GM18505 (cell line): ENCODE measurements at regions not wholly inside any gene's neighbourhood (a gene's known extent, or its start where the extent isn't known, plus 50 kb on each side); places are given as distances from the start of the nearest gene placed in this dataset.
"Not testable (repeated sequence)": the region's sequence is repeated elsewhere in the genome, so short reads cannot be mapped to it uniquely, and the experiment has no call there.

Experiments used
- ATAC-seq: cut with Tn5 transposase; IDR thresholded peaks from one replicate; pipeline ENCODE4 v1.9.1; 2021; ENCODE audit not compliant: unreplicated experiment
- POLR2A ChIP-seq: IDR thresholded peaks from 4 replicates; pipeline ENCODE4 v1.6.1; 2011; ENCODE audit warnings: borderline replicate concordance; ENCODE audit not compliant: insufficient read depth, insufficient read length; ENCODE audit errors: extremely low read depth

DNA sequence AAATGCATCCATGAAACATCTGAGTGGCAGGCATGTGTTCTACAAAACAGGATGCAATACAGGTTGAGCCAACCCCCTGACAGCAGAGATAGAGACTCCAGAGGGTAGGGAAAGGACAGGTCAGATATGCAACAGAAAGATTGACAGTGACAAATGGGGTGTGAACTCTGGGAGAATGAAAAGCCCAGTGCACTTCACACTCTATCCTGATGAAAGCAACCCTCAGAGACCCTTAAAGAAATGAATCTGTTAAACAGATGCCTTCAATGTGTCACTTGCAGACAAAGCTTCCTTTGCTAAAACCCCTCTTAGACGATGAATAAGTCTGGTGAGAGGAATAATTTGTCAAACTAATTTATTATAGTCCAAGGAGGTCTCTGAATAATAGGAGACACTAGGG lies 89.9 kb downstream of the RFPL4B start:
- no peak for TF ChIP-seq POLR2A
- no peak for ATAC-seq

DNA sequence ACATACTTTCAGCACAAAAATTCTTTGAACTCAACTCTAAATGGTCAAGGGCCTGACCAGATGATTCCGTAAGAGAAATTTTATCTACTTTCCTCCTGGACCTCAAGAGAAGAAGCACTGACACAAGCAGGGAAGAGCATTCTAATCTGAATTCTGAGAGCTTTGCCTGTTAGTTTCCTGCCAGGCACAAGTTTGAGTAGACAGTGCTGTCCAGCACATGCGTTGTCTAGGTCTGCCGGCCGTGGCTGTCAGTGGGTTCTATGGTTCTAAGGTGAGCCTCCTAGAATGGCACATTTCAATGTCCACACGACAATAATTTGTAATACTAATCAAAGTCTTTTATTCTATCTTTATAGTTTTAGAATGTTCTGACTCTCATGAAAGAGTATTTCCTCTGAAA lies 91.9 kb downstream of the RFPL4B start:
- TF ChIP-seq POLR2A, result no peak
- ATAC-seq, result no peak

DNA sequence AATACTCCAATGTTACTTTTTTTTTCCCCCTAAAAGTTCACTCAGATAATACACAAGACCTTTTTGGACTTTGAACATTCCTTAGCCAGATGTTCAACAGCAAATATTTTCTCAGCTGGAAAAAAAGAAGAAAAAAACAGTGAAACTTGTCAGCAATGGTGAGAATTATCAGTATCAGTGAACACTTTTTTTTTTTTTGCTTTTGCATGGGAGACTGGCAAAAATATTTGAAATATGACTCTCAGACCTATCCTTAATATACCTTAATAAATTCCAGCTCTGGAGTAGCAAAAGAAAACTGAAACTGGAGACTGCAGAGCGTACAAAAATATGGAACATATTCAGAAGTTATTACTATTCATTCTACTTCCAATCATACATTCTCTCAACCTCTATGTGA lies 92.3 kb downstream of the RFPL4B start:
- no peak for ATAC-seq
- no peak for TF ChIP-seq POLR2A

DNA sequence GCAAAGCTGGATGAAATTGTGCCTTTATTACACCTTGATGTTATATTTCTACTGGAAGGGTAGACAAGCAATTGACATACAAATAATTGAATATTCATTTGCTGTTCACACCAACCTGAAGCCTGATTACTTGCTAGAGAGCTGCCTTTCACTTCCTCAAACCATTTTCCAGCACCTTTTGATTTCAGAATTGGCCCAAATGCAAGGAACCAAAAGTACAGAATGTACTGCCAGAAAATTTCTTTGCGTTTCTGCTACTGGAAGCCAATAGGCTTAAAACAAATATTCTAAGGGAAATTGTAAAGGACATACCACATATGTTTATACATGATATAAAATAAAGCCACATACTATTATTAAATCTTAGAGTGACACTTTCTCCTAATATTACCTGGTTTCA lies 94.5 kb downstream of the RFPL4B start:
- TF ChIP-seq POLR2A, result no peak
- ATAC-seq, result no peak

DNA sequence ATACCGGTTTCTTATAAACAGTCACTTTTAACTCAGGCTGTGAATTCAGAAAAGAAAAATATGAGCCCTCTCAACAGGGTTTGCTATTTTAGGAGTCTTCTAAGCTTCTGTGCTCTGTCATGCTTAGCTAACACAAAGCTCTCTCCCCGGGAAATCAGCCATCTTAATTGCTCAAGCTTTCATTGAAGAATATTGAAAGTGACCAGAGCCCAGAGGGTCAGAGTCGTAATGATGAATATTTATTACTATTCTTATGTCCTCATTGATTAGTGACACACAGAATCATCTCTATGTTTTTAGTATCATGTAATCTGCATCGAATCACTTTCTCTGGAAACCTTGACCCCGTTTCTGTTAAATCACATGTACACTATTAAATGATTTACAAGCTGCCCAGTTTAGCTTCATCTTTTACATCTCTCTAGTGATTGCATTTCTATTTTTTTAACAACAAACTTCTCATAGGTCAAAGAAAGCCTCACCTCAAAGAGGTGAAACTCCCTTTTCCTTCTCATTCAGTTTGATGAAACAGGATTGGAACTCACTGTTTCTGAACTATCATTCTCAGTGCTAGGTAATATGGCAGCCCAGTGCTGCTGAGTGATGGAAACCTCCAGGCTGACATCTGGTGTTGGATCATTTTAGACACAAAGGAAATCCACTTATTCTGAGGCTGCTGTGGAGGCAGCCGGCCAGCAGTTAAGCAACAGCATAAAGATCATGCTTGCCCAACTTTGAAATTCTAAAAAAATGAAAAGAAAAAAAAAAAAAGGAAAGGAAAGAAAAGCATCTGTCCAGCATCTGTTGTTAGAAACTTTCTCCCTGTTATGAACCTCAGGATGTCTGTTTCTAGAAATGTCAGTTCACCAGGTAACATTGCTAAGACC lies 96.3 kb downstream of the RFPL4B start:
- ATAC-seq, result no peak
- no peak for TF ChIP-seq POLR2A

DNA sequence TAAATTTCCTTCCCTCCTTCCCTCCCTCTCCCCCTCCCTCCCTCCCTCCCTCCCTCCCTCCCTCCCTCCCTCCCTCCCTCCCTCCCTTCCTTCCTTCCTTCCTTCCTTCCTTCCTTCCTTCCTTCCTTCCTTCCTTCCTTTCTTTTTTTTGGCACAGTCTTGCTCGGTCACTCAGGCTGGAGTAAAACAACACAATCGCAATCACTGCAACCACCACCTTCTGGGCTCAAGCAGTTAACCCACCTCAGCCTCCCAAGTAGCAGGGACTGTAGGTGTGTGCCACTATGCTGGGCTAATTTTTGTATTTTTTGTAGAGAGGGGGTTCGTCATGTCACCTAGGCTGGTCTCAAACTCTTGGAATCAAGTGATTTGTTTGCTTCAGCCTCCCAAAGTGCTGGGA lies 101.7 kb downstream of the RFPL4B start:
- not testable (repeated sequence) for ATAC-seq

DNA sequence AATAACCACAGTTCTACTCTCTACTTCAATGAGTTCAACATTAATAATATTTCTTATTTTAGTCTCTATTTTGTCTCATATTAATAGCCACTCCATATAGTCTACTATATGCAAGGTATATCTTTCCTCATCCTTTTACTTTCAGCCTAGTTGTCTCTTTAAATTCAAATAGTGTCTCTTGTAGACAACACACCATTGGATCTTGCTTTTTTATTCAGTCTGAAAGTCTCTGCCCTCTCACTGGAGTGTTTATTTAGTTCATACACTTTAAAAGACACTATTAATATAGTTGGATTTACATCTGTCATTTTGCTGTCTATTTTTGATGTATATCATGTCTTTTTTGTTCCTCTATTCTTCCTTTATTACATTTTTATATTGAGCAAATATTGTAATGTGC lies 103.5 kb downstream of the RFPL4B start:
- TF ChIP-seq POLR2A, result no peak
- no peak for ATAC-seq

DNA sequence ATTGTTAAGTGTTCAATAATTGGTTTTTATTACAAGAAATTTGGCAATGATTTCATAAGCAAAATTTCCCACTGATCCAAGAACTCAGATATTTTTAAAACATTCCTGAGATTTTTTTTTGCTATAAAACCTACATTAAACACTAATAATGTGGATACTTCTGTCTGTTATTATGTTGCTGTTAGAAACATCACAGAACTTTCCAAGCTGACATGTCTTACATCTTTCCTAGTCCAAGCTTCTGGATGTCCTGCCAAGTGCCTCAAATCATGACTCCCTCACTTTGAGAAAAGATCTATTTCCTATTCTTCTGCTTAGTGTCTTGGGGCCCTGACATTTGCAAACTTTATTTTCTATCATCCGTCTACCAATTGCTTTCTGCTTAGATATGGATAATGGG lies 110.8 kb downstream of the RFPL4B start:
- no peak for TF ChIP-seq POLR2A
- no peak for ATAC-seq

DNA sequence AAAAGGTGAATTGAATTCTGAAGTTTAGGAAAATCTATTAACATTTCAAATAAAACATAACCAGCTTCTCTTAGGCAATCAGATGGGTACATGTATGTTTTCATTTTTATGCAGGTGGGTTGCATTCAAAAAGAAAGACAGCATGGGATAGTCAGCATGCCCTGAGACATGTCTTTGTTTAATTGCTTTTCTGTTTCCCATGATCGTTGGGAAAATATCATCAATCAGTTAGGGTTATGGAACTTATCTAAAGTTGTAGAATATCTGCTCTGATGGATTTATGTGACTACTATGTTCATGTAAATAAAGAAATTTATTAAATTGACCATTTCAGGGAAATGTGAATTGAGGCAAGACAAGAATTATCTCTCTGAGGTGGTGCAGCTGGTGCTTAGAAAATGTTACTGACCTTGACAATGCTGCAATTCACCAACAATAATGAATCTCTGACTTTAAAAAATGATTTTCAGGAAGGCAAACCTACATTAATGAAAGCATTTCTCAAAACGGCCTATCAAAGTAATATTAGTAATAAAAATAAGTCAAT lies 112.7 kb downstream of the RFPL4B start:
- no peak for ATAC-seq

DNA sequence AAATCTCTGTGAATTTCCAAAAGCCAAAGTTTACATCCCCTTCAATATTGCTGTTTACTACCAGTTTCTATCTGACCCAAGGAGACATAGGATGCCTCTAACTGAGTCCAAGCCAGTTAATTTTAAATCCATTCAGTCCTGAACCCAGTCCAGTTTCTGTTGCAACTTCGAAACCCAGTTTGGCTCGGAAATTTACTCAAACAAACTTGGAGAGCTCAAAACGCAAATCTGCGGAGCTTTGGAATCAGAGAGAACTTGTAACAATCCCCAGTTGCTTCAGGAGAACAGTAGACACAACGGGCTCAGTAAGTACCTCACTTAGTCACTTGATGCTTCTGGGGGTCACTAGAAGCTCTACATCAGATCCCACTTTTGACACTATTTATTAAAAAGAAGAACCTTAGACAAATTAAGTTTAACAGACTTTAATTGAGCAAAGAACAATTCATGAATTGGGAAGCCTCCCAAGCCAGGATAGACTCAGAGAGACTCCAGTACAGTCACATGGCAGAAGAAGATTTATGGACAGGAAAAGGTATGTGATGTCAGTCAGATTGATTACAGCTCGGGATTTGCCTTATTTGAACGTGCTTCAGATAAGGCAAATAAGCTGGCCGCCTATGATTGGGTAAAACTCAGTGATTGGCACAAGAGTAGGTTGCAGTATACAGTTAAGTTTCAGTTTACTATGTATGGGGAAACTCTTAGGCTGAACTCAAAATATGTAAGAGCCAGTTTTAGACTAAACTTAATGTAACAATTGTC lies 118.0 kb downstream of the RFPL4B start:
- no peak for TF ChIP-seq POLR2A
- no peak for ATAC-seq

More for the DNA sequence above, 112.7 kb downstream of the RFPL4B start:
- no peak for TF ChIP-seq POLR2A

DNA sequence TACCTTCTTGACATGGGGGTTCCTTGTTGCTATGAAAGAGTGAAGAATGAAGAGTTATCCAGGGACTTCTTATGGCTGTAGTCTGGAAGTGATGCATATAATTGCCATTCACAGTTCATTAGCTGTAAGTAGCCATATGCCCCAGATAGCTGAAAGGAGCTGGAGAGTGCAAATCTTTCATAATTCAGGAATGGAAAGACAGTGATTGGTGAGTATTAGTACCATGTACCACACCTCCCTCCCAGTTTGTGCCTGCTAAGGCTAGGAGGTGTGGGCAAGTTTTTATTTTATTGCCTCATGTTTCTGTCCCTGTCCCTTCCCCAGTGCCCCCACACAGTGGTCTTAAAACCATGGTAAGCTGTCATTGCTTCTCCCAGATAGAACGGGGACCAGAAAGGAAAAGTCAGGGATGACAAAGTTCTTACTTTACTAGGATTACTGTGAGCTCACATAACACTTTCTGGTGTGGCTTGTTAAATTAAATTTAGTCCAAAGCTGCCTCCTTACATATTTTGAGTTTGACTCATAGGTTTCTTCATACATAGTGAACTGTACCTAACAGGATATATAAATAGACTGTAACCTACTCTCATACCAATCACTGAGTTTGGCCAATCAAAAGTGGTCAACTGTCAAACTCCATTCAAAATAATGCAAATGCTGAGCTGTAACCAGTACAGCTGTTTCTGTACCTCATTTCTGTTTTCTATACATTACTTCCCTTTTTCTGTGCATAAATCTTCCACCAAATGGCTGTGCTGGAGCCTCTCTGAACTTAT lies 119.4 kb downstream of the RFPL4B start:
- peak; percentile 86 for ATAC-seq
- no peak for TF ChIP-seq POLR2A

DNA sequence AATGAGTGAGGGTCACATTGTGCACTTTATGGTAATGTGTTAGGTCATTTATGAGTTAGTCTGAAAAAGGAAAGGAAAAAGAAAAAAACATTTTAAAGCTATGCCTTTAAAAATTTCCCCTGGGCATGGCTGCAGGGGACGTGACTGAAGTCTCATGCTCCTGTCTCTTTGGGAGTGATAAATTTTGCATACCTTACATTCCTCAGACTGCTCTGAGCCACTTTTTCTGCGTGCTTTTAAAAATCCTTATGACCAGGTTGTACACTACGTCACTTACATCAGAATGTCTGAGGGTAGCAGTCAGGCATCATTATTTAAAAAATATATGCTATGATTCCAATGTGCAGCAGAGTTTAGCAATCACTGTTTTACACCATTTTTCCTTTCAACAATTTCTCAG lies 121.2 kb downstream of the RFPL4B start:
- no peak for ATAC-seq
- TF ChIP-seq POLR2A, result no peak

DNA sequence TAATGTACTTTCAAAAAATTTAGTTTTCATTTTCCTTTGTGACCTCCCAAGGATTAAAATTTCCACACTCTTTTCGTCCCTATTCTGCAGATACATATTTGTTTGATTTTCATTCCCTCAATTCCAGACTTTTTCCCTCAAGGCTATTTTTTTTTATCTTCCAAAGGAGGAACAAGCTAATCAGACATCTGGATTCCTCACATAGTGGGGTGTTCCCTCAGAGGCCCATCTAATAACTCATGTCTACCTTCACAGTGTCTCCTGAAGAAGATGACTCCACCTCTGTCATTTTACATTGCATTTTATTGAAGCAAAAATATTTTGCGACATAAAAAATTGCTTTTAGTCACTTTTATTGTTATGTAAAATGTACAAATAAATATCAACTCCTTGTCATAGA lies 122.2 kb downstream of the RFPL4B start:
- no peak for ATAC-seq
- TF ChIP-seq POLR2A, result no peak

DNA sequence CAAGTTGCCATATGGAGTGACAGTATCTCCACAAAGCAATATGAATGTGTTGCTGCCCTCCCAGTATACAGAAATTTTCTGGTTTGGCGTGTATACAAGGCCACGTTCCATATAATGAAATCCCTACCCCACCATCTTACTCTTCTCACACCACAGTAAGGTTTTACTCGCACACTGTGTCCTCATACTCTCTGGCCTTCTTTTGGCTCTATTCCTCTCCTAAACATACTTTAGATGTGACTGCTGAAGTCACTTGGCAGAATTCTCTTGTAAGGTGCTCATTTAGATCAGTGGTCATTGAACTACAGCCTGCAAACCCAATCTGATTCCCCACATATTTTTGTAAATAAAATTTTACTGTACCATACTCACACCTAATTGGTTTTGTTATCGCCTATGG lies 123.2 kb downstream of the RFPL4B start:
- TF ChIP-seq POLR2A, result no peak
- no peak for ATAC-seq

DNA sequence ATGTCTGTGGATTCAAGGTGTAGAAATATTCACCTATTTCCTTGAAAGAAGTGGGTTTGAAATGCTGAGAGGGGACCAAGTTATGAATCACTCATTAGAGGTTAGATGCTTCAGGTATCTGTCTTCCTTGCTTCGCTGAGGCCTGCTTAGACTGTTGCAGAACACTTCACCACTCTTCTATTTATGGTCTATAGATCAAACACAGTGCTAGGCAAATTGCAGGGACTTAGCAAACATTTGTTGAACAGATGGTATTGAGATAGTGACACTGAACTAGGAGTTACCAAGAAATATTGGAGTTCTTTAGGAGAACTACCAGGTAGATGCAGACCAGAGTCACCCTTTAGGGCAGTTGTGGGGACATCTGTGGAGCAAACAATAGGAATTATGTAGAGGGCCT lies 123.8 kb downstream of the RFPL4B start:
- no peak for TF ChIP-seq POLR2A

More for the DNA sequence above, 123.8 kb downstream of the RFPL4B start:
- ATAC-seq, result no peak
